GM12878 (cell line): ENCODE measurements at regions not wholly inside any gene's neighbourhood (a gene's known extent, or its start where the extent isn't known, plus 50 kb on each side); places are given as distances from the start of the nearest gene placed in this dataset.

Source experiments
- CBX3 ChIP-seq: fragments of 200-600 bp; sonication (generic); IDR thresholded peaks from 2 replicates; pipeline ENCODE4 v1.6.1; 2016; ENCODE audit warnings: low read depth, borderline replicate concordance
- CEBPB ChIP-seq, 2 experiments: fragments of 150-350 bp in 1 of 2; IDR thresholded peaks; 2 replicates each; pipeline ENCODE4 v1.6.1; 2012 to 2014; ENCODE audit warnings: low read depth in 2 of 2, low read length in 2 of 2, borderline replicate concordance in 1 of 2, inconsistent platforms in 1 of 2
- DPF2 ChIP-seq: fragments of 450-650 bp; IDR thresholded peaks from 2 replicates; pipeline ENCODE4 v1.6.1; 2017; ENCODE audit warnings: mild to moderate bottlenecking
- EP300 ChIP-seq, 2 experiments: fragments of 150-350 bp in 1 of 2; IDR thresholded peaks; 2 replicates each; pipeline ENCODE4 v1.6.1; 2011 to 2012; ENCODE audit warnings: low read depth in 2 of 2, low read length in 2 of 2, borderline replicate concordance in 1 of 2, improper control_type of control experiment in 1 of 2, inconsistent platforms in 1 of 2; ENCODE audit not compliant: control insufficient read depth in 1 of 2
- NR2C2 ChIP-seq: IDR thresholded peaks from 2 replicates; pipeline ENCODE4 v1.6.1; 2011; ENCODE audit warnings: borderline replicate concordance, low read depth; ENCODE audit not compliant: control insufficient read depth, insufficient read length
- POLR2A ChIP-seq: IDR thresholded peaks from 2 replicates; pipeline ENCODE4 v1.6.1; 2011; ENCODE audit warnings: low read depth, mild to moderate bottlenecking, low read length
- TF ChIP-seq, protein P1 (sequence below): IDR thresholded peaks from 2 replicates; pipeline ENCODE4 v1.6.1; 2011; ENCODE audit warnings: borderline replicate concordance, low read depth, mild to moderate bottlenecking, moderate library complexity, mixed read lengths, low read length; ENCODE audit not compliant: insufficient read depth; ENCODE audit errors: extremely low read length
- TF ChIP-seq, protein P2 (sequence below): IDR thresholded peaks from 2 replicates; pipeline ENCODE4 v1.6.1; 2012; ENCODE audit warnings: low read depth, low read length, improper control_type of control experiment
- TF ChIP-seq, protein P3 (sequence below): fragments of 450-650 bp; IDR thresholded peaks from 2 replicates; pipeline ENCODE4 v1.6.1; 2014; ENCODE audit warnings: mild to moderate bottlenecking
- TF ChIP-seq, protein P4 (sequence below), 3 experiments: IDR thresholded peaks in 2 of 3; conservative IDR thresholded peaks in 1 of 3; 2 replicates each; pipeline ENCODE4 v1.5.1; 2011; ENCODE audit warnings: low read depth in 3 of 3, low read length in 3 of 3, mild to moderate bottlenecking in 3 of 3, control low read depth in 2 of 3, moderate library complexity in 2 of 3, inconsistent platforms in 1 of 3, mixed read lengths in 1 of 3; ENCODE audit not compliant: control insufficient read depth in 2 of 3, insufficient read depth in 1 of 3; ENCODE audit errors: extremely low read depth in 1 of 3

DNA sequence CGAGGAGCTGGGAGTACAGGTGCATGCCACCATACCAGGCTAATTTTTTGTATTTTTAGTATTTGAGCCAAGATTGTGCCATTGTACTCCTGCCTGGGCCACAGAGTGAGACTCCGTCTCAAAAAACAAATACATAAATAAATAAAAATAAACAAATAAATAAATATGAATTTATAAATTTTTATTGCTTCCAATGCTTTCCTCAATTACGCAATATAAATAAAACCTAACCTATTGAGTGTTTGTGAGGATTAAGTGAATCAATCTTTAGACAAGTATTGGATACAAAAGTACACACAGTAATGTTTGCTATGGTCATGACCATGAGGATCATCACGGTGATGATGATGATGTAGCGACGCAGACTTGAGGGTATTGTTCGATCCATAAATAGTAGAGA lies 257.4 kb downstream of the ASXL3 start:
- TF ChIP-seq, protein P1, sequence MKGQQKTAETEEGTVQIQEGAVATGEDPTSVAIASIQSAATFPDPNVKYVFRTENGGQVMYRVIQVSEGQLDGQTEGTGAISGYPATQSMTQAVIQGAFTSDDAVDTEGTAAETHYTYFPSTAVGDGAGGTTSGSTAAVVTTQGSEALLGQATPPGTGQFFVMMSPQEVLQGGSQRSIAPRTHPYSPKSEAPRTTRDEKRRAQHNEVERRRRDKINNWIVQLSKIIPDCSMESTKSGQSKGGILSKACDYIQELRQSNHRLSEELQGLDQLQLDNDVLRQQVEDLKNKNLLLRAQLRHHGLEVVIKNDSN, result no peak
- TF ChIP-seq, protein P2, sequence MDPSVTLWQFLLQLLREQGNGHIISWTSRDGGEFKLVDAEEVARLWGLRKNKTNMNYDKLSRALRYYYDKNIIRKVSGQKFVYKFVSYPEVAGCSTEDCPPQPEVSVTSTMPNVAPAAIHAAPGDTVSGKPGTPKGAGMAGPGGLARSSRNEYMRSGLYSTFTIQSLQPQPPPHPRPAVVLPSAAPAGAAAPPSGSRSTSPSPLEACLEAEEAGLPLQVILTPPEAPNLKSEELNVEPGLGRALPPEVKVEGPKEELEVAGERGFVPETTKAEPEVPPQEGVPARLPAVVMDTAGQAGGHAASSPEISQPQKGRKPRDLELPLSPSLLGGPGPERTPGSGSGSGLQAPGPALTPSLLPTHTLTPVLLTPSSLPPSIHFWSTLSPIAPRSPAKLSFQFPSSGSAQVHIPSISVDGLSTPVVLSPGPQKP, result no peak
- TF ChIP-seq, protein P3, sequence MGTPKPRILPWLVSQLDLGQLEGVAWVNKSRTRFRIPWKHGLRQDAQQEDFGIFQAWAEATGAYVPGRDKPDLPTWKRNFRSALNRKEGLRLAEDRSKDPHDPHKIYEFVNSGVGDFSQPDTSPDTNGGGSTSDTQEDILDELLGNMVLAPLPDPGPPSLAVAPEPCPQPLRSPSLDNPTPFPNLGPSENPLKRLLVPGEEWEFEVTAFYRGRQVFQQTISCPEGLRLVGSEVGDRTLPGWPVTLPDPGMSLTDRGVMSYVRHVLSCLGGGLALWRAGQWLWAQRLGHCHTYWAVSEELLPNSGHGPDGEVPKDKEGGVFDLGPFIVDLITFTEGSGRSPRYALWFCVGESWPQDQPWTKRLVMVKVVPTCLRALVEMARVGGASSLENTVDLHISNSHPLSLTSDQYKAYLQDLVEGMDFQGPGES, result no peak
- TF ChIP-seq CEBPB (IDR thresholded peaks at IDR 0.05; ENCODE audit: borderline replicate concordance in 1 of 2, low read depth in 2 of 2, low read length in 2 of 2) (no peak), DPF2 (no peak), CBX3 (no peak), POLR2A (no peak), NR2C2 (no peak), EP300 (IDR thresholded peaks at IDR 0.05; ENCODE audit: borderline replicate concordance in 1 of 2, control insufficient read depth in 1 of 2, low read depth in 2 of 2, low read length in 2 of 2) (no peak)
- TF ChIP-seq, protein P4, sequence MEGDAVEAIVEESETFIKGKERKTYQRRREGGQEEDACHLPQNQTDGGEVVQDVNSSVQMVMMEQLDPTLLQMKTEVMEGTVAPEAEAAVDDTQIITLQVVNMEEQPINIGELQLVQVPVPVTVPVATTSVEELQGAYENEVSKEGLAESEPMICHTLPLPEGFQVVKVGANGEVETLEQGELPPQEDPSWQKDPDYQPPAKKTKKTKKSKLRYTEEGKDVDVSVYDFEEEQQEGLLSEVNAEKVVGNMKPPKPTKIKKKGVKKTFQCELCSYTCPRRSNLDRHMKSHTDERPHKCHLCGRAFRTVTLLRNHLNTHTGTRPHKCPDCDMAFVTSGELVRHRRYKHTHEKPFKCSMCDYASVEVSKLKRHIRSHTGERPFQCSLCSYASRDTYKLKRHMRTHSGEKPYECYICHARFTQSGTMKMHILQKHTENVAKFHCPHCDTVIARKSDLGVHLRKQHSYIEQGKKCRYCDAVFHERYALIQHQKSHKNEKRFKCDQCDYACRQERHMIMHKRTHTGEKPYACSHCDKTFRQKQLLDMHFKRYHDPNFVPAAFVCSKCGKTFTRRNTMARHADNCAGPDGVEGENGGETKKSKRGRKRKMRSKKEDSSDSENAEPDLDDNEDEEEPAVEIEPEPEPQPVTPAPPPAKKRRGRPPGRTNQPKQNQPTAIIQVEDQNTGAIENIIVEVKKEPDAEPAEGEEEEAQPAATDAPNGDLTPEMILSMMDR (IDR thresholded peaks at IDR 0.05 in 2 of 3, conservative IDR thresholded peaks at IDR 0.05 in 1 of 3; ENCODE audit: control insufficient read depth in 2 of 3, extremely low read depth in 1 of 3, insufficient read depth in 1 of 3, low read depth in 3 of 3, low read length in 3 of 3), result no peak
